ENCODE measurements at regions not wholly inside any gene's neighbourhood (a gene's known extent, or its start where the extent isn't known, plus 50 kb on each side); places are given as distances from the start of the nearest gene placed in this dataset.

DNA sequence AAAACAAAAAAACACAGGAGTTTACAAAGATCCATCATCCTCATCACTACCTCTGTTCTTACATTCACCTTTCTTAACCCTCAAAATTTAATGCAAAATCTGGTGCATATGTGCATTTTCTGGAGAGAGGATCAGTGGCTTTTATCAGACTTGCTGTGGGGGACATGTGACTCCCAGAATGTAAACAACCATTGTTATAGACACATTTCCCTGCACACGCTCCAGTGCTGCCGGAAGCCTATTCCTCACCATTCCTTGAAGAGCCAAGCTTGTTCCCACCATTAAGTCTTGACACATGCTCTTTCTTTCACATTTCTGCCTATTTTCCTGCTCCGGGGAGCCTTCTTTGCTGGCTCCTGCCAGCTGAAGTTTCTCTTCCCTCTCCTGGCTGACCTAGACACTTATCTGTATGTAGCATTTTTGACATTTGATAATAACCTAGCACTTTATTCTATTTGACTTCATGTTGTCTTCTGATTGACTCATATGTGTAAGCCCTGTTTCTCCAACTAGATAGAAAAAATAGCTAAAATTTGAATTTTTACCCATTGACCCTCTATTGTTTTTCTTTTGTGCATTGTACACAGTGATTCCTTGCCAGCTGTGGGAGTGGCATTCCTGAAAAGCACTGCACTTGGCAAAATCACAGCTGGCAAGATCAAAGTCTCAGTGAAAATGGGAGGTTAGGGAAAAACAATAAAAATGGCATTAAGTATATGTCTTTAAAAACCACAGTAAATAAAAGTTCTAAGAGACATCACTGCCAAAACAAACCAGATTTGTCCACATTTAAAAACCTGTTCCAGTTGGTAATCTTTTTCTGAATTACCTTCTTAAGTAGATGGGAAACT, 76.8 kb upstream of the CIBAR2 start:
- no peak for DNase-seq

DNA sequence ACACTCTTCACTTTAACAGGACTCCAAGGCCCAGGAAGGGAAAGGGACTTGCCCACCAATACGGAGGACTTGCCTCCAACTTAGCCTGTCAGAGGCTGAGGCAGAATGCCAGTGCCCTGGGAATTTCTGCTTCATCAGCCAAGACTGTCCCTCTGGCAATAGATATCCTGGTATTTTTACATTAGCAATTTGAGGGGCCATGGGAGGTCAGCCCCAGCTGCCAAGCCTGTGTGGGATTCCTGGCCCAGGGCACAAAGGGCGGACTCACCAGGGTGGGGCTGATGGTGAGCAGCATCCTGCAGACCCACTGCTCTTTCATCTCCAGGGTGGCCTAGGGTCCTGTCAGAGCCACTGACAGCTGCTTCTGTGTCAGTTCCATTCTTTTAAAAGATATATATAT, 78.3 kb upstream of the CIBAR2 start:
- DNase-seq = no peak

DNA sequence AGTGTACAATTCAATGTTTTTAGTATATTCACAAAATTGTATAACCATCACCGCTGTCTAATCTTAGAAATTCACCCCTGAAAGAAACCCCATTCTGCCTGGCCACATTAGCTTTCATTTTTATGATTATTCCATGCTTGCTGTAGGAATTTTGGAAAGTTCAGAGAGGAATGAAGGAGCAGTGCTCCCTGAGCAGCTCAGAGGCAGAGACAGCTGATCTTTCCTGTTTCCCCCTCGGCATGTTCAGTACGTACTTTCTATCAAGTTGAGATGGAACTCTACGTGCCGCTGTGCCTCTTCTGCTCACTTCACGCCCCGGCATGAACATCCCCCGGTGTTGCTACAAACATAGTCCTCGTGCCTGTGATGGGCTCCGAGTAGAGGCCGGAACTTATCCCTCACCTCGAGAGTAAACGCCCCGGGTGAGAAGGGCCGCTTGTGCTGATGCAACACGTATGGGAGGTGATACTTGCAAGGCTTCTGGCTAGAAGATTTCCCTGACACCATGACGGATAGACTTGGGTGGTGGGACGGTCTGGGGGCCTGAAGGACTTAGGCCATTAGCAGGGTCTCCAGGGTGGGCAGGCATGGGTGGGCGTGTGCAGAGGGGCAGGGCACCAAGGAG, 79.2 kb upstream of the CIBAR2 start:
- DNase-seq = no peak

DNA sequence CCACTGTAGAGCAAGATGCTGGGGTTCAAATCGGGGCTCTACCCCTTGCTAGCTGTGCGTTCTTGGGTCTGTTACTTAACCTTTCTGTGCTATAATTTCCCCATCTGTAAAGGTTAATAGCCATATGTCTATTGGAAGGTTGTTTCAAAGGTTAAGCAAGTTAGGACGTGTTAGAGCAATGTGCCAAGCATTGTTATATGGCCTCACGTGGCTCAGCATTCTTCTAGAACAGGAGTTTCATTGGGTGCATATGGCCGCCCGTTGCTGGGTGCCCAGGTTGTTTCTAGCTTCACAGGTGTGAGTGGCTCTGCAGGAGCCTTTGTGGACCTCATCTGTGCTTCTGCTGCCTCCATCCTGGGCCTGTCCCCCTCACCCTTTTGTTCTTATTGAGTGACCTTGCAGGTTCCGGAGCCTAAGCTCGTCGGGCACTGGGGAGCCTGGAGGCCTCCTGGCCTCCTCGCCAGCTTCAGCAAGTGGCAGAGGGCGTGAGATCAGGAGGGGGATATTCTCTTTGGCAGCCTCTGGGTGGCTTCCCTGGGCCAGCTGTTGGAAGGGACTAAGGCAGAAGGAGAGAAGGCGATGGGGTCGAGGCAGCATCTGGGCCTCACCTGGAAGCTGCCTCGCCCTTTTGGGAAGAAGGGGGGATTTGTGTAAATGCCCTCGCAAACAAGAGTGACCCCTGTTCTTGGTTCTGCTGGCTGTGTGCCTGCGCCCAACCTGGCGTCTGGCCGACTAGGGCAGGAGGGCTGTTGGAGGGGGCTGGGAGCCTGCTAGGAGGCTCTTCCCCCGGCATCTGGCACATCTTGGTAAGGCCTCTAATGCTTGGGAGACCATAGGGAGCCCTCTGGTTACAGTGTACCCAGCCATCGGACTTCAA, 80.2 kb upstream of the CIBAR2 start:
- no peak for DNase-seq

DNA sequence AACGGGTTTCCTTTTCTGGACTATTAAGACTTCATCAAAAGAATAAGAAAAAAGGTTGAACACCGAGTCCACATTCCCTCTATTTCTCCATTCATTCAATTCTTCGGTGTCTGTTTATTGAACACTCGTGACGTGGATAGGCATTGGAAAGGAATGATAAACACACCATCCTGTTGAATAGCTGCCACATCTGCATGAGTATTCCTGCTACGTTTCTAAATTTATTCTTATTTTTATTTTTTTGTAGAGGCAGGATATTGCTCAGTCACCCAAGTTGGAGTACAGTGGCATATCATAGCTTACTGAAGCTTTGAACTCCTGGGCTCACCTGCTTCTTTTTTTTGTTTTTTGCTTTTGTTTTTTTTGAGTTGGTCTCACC, 80.8 kb upstream of the CIBAR2 start:
- no peak for DNase-seq

DNA sequence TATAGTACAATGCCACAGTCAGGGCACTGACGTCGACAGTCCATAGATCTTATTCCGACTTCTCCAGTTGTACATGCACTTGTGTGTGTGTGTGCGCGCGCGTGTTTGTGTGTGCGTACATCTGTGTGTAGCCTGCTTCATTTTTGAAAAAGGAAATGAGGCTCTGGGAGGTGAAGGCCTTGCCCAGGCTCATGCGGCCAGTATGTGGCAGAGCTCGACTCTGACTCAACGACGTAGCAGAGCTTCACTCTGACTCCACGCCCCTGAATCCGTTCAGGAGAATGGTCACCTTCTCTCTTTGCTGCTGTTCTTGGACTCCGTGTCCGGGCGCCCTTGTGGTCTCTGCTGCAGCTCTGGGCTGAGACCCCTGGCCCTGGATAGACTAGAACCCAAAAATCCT, 81.6 kb upstream of the CIBAR2 start:
- DNase-seq = no peak

DNA sequence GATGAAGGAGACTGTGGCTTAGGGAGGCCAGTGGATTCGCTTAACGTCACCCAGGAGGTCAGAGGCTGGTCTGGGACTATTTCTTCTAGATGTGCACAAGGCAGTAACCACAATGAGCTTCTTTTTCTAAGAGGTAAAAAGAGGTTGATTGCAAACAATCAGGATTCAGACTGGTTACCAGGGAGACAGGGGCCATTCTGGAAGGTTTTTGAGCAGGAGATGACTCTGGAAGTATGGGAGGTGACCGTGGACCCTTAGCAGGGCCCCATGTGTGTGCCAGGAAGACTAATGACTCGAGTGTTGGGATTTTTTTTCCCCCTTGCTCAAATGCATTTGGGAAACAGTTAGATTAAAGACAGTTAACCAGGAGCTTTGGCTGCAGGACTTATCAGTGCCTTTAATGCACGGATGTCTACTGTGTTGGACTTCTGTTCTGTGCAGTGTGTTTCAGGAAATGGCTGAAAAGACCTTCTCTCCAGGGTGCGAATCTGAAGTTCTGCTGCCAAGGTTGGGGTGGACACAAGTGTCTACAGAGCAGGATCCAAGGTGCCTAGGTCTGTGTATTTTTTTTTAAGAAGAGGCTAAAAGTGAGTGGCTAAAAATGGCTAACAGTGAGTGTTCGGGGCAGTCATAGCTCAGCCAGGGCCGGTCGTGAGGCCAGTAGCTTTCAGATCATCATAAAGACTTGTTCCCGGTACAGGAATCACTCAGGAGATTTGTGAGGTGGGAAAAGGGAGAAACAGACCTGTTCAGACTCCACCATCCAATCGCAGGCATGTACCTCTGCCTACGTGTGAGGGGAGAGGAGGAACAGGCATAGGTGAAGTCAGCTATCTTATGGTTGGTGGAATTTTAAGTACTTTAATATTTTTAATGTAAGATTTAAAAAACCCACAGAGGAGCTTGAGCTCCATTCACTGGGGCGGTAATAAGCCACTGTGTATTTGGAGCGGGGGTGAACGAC, 82.3 kb upstream of the CIBAR2 start:
- no peak for DNase-seq

DNA sequence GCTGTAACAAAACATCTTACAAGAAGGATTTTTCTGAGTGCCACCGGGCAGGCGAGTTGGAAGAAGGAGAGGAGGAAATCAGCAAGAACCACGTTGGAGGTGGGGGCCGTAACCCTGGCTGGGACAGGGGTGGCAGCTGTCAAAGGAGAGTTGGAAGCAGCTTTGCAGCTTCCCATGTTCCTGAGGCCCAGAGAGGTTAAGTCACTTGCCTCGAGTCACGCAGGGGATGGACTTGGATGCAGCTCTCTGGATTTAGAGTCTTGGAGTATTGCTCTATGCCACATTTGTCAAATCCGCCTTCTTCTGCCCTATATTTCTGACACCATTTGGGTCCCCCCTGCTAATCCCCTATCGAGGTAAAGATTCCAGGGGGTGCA, 83.0 kb upstream of the CIBAR2 start:
- no peak for DNase-seq

DNA sequence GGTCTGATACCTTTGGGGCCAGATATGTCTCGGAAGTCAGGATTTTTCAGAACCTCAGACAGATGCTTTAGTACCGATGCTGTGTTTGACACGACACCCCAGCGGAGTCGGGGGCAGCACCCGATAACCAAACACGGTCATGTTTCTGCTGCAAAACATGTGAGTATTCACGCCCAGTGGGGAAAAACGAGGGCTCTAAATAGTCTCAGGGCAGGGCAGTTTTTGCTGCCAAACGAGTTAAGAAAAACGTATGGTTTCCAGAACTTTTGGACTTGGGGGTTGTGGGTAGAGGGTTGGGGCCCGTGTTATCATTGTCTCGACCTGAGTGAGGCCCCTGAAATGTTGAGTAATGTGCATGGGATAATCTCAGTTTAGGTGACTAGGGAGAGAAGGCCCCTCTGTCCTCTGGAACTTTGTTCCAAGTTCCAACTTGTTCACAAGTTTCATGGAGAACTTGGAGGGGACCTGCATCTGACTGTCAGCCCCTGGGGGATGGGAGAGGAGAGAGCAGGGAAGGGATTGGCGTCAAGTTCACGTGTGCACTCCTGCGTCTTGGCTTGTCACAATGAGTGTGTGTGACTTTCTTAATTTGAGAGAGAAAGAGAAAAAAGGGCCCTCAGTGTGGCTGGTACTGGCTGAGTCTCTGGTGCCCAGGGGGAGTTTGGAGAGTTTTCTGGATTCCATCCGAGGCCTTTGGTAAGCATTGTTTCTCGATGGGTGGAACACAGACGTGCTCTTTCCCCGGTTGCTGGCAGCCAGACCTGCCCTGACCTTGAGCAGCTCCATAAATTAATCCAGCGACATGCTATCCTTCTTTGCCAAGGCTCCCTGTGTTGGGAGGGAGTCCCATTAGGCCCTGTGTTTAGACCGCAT, 83.9 kb upstream of the CIBAR2 start:
- no peak for DNase-seq

DNA sequence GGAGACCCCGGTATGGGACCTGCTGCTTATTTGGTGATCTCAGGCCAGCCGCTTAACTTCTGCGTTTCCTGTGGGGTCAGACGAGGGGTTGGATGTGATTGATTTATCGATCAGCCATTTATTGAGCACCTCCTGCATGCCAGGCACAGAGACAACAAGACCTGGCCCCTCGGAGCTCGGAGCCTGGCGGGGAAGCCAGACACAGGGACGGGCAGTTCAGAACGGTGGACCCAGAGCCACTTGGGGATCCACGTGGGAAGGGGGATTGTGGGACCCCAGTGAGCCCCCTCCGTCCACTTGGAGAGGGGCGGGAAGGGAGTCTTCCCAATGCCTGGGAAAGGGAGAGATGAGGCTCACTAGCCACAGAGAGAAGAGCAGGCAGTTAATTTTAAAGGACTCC, 84.7 kb upstream of the CIBAR2 start:
- no peak for DNase-seq

DNA sequence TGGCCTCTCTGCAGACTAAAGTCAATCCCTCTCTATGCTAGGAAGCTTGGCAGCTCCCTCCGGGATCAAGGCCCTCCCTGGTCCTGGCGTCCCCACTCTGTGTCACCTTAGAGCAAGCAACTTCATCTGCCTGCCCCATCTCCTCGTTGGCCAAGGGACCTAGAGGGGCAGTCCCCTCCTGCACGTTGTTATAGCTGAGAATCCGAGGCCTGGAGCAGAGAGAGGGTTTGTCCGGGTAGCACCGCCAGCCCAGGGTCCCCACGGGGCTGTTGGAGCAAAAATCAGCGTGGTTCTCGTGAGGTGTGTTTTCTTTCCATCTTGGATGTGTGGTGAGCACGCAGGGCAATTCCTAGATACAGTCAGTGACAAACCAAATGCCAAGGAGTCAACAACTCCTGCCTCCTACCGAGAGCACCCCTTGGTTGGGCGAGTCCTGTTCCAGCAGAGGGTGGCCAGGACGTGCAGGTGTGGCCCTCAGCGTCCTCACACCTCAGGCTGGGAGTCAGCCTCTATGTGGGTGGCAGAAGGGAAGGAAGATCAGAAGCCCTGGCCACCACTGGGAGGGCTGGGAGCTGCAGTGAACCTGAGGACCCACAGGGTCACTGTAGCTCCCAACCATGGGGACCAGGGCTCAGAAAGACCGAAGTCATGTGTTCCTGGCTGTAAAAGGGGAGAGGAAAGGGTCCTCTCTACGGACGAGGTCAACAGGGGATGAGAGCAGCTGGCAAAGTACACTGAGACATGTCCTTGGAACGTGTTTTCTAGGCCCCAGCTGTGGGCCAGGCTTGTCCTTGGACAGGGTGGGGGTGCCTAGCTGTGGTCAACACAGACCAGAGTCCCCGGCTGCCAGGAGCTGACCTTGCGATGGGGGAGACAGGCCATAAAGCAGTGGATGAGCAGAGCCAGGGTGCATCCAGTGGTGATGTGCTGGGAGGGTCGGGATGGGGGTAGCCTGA, 85.6 kb upstream of the CIBAR2 start:
- DNase-seq = no peak

DNA sequence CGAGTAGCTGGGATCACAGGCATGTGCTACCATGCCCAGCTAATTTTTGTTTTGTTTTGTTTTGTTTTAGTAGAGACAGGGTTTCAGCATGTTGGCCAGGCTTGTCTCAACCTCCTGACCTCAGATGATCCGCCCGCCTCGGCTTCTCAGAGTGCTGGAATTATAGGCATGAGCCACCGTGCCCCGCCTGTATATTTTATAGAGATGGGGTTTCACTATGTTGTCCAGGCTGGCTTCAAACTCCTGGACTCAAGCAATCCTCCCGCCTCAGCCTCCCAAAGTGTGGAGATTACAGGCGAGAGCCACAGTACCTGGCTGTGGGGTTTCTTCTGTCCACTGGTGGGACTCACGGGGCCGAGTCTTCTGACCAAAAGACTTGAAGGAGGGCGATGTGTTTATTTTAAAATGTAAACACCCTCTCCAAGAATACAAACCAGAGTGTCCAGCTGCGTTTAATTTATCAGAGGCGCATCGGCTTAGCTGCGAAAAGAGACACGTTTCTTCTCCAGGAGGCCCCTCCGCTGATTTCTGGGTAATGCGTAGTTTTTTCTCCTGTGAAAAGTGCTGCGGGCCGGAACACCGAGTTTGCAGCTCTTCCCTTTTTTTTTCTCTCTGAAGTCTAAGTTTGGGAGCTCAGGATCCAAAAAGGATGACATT, 86.9 kb upstream of the CIBAR2 start:
- no peak for DNase-seq

DNA sequence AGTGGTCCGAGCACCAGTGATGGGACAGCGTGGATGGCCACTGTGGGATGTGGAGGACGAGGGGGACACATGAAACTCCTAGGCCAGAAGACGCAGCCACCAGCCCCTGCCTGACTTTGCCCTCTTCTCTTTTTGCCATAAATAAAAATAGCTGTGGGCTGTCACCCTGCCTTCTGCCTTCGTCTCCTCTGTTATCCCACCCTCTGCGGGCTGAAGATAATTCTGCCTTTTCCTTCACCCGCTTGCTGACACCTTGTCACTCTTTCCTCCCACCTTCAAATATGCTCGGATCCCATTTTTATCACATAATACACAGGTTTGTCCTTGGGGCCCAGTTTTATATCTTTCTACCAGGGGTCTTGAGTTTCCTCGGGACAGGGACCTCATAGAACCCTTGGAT, 87.6 kb upstream of the CIBAR2 start:
- no peak for DNase-seq

DNA sequence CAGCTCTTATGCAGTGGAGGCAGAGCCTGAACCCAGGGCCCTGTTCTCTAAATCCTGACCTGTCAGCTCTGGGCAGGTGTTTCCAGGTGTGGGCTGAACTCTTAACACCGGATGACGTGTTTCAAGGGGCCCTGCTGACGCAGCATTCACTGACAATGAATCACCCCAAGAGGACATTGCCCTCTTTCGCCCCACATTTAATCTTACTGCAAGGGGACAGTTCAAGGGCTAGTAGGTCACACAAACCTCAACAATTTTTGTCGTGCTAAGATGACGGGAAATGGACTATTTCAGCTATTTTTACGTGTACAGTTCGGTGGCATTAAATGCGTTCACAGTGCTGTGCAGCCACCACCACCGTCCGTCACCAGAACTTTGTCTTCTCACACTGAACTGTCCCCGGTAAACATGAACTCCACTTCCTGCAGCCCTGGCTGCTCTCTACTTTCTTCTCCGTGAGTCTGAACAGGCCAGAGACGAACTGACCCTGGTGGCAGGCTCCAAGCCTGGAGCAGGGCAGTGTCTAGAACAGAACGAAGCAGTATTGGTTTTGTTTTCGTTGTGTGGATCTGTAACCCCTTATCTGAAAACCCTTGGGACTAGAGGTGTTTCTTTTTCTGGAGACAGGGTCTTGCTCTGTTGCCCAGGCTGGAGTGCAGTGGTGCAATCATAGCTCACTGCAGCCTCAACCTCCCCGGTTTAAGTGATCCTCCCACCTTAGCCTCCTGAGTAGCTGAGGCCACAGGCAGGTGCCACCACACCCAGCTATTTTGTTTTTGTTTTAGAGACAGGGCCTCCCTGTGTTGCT, 88.4 kb upstream of the CIBAR2 start:
- no peak for DNase-seq

DNA sequence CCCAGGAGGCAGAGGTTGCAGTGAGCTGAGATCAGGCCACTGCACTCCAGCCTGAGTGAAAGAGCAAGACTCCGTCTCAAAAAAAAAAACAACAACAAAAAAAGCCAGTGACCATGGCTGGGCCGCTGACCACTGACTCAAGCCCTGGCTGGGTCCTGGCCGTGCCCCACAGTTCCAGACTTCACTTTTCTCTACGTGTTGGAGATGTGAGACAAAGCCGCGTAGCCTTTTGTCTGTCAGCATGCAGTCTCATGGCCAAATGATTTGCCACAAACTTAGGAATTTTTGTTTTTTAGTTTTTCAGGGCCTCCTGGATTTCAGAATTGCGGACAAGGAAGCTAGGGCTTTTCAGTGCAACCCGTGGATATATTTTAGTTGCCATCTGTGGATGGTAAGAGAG, 89.3 kb upstream of the CIBAR2 start:
- DNase-seq = no peak

DNA sequence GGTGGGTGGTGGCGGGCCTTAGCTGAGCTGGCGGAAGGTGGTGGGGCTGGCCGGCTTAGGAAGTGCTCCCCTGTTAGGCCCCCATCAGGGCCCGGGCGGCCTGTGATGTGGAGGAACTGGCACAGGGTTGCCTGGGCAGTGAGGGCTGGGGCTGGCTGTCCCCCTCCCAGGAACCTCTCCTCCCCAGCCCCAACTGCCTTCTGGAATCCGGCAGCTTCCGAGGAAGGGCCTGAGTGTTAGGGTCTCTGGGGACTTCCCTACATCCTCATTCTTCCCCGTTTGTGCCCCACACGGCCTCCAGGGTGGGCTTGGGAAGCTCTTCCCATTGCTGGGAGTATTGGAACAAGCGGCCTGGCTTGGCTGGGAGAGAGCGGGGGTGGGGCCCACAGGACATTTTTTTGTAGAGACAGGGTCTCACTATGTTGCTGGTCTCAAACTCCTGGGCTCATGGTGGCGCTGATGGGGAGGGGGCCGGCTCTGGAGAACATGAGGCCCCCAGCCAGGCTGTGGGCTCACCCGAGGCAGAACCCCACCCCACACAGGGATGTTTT, 89.9 kb upstream of the CIBAR2 start:
- DNase-seq = no peak

DNA sequence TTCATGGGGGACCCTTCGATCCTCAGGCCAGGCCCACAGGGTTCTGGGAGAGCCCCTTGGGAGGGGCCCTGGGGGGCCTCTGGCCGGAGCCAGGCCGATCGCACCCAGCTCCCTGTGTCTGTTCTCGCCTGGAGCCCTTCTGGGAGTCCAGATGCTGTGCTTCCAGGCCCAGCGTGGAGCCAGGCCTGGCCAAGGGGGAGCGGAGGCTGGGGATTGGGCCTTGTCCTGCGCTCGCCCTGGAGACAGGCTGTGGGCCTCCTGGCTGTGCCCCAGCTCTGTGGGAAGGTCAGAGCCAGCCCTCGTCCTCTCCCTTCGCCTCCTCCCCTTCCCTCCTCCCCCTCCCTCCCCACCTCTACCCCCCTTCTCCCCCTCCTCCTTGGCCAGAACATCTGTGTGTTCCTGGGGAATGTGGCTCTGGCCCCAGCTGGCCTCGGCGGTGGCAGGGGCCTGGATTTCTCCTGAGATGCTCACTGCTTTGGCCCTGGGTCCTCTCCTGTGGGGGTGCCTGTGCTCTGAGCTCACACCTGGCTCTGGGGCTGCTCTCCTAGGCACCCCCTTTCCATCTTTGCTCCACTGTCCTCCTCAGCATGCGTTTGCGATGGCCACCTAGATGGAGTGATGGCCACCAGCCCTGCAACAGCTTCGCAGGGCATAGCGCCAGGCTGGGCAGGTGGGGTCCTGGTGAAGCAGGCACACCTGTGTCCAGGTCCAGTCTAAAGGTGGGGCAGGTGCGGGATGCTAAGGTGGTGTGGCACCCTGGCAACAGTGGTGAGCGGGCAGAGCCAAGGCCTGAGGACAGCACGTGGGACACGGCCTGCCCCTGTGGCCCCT, 90.6 kb upstream of the CIBAR2 start:
- no peak for DNase-seq

DNA sequence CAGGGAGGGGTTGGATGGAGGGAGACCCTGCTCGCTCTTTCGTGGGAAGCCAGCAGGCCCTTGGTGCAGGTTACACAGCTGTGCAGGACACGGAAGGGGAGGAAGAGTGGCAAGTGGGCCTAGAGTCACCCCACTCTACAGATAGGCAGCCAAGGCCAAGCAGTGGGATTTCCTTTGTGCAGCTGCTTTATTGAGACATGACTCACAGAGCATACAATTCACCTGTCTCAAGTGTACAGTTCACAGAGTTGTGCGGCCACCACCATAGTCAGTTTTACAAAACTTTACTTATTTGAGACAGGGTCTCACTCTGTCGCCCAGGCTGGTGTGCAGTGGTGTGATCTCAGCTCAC, 91.2 kb upstream of the CIBAR2 start:
- DNase-seq = no peak
